ENCODE measurements at regions not wholly inside any gene's neighbourhood (a gene's known extent, or its start where the extent isn't known, plus 50 kb on each side); places are given as distances from the start of the nearest gene placed in this dataset.

GRCh38 chr1:235047331-235047871 is 81.2 kb downstream of the TOMM20 start:
- TF ChIP-seq POLR2A (IDR thresholded peaks at IDR 0.05) (no peak), CTCF (IDR thresholded peaks at IDR 0.05) (no peak)
- no peak overlapping the region for H3K4me3 ChIP-seq (ENCODE audit: low read depth, poor library complexity, severe bottlenecking)
- WGBS, 2 donors: 68 to 69% methylated on average over 6 of the region's 6 CpGs
- DNase-seq (ENCODE audit: low spot score in 2 of 2): no peak
- intact Hi-C loops (cut with DNase I; ENCODE audit: low total_unique reads): no loop called here

- H3K4me3 ChIP-seq (ENCODE audit: low read depth, poor library complexity, severe bottlenecking): no peak overlapping the region
- DNase-seq (ENCODE audit: low spot score in 2 of 2): no peak
- WGBS, 2 donors: 90 to 91% methylated on average over 17 of the region's 17 CpGs
- no peak for TF ChIP-seq POLR2A (IDR thresholded peaks at IDR 0.05)
- no peak for TF ChIP-seq CTCF (IDR thresholded peaks at IDR 0.05)
- intact Hi-C loops (cut with DNase I; ENCODE audit: low total_unique reads): no loop called here
Observed at GRCh38 chr1:235045921-235046601, 82.6 kb downstream of the TOMM20 start.

- no peak for TF ChIP-seq POLR2A (IDR thresholded peaks at IDR 0.05)
- TF ChIP-seq CTCF (IDR thresholded peaks at IDR 0.05): no peak
- 88 to 92% methylated on average over 10 of the region's 10 CpGs for WGBS, 2 donors
- intact Hi-C loops (cut with DNase I; ENCODE audit: low total_unique reads): no loop called here
- no peak overlapping the region for H3K4me3 ChIP-seq (ENCODE audit: low read depth, poor library complexity, severe bottlenecking)
- DNase-seq (ENCODE audit: low spot score in 2 of 2): no peak
Observed at GRCh38 chr1:235045034-235045690, 83.5 kb downstream of the TOMM20 start.

GRCh38 chr1:235043234-235043633 is 85.4 kb downstream of the TOMM20 start:
- DNase-seq (ENCODE audit: low spot score in 2 of 2): no peak
- no peak overlapping the region for H3K4me3 ChIP-seq (ENCODE audit: low read depth, poor library complexity, severe bottlenecking)
- intact Hi-C loops (cut with DNase I; ENCODE audit: low total_unique reads): no loop called here
- WGBS, 2 donors: 92 to 93% methylated on average over 3 of the region's 3 CpGs
- no peak for TF ChIP-seq POLR2A (IDR thresholded peaks at IDR 0.05)
- no peak for TF ChIP-seq CTCF (IDR thresholded peaks at IDR 0.05)

GRCh38 chr1:235038701-235039100 is 89.9 kb downstream of the TOMM20 start:
- H3K4me3 ChIP-seq (ENCODE audit: low read depth, poor library complexity, severe bottlenecking): no peak overlapping the region
- 84 to 85% methylated on average over 2 of the region's 2 CpGs for WGBS, 2 donors
- TF ChIP-seq POLR2A (IDR thresholded peaks at IDR 0.05) (no peak), CTCF (IDR thresholded peaks at IDR 0.05) (no peak)
- no peak for DNase-seq (ENCODE audit: low spot score in 2 of 2)
- intact Hi-C loops (cut with DNase I; ENCODE audit: low total_unique reads): no loop called here
